ENCODE measurements at regions not wholly inside any gene's neighbourhood (a gene's known extent, or its start where the extent isn't known, plus 50 kb on each side); places are given as distances from the start of the nearest gene placed in this dataset.

- no peak for DNase-seq (ENCODE audit: low spot score)
- no peak overlapping the region for H3K27ac Mint-ChIP-seq (ENCODE audit: unreplicated experiment)
- H3K4me3 Mint-ChIP-seq (ENCODE audit: unreplicated experiment) = no peak overlapping the region
- no peaks in the 10 kb centered on the region for H3K36me3 Mint-ChIP-seq (ENCODE audit: low read depth, unreplicated experiment)
- no peaks in the 10 kb centered on the region for H3K4me1 Mint-ChIP-seq (ENCODE audit: unreplicated experiment)
- H3K9me3 Mint-ChIP-seq (ENCODE audit: unreplicated experiment) = no peaks in the 10 kb centered on the region
- peaks cover 2% of the 10 kb centered on the region for H3K27me3 Mint-ChIP-seq (ENCODE audit: unreplicated experiment)
- no peak for TF ChIP-seq CTCF (IDR thresholded peaks at IDR 0.05; ENCODE audit: unreplicated experiment)
Observed at GRCh38 chr11:32311346-32312065, 123.8 kb downstream of the WT1 start.

GRCh38 chr11:32312206-32312817, 123.0 kb downstream of the WT1 start:
- no peak for DNase-seq (ENCODE audit: low spot score)

DNA sequence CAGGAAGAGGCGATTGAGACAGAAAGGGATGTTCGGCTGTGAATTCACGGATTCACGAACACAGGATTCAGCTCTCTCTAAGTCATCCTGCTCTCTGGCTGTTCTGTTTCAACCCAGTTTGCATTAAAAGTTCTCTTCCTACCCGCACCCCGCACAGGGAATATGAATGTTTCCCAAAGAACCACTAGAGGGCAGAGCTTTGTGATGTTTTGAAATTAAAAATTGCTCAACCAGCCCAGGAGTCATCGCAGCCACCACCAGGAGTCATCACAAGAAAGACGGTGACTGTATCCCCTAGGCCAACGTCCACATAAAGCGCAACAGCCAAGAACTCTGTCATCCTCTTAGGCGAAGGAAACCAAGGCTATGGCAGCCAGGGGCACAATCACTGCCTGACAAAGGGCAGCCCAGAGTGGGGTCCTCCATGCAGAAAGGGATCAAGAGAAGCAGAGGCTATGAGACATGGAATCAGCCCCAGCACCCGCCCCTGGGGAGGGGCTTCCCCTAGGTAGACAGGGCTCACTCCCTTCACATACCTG, 122.4 kb downstream of the WT1 start:
- H3K36me3 Mint-ChIP-seq (ENCODE audit: low read depth, unreplicated experiment) = no peaks in the 10 kb centered on the region
- H3K4me1 Mint-ChIP-seq (ENCODE audit: unreplicated experiment) = no peaks in the 10 kb centered on the region
- peaks cover 2% of the 10 kb centered on the region for H3K27me3 Mint-ChIP-seq (ENCODE audit: unreplicated experiment)
- no peaks in the 10 kb centered on the region for H3K9me3 Mint-ChIP-seq (ENCODE audit: unreplicated experiment)
- H3K27ac Mint-ChIP-seq (ENCODE audit: unreplicated experiment) = no peak overlapping the region
- TF ChIP-seq CTCF (IDR thresholded peaks at IDR 0.05; ENCODE audit: unreplicated experiment) = peak; percentile 75
- DNase-seq (ENCODE audit: low spot score) = peak; percentile 27
- no peak overlapping the region for H3K4me3 Mint-ChIP-seq (ENCODE audit: unreplicated experiment)

More at GRCh38 chr11:32312206-32312817, 123.0 kb downstream of the WT1 start:
- H3K36me3 Mint-ChIP-seq (ENCODE audit: low read depth, unreplicated experiment) = no peaks in the 10 kb centered on the region
- H3K27me3 Mint-ChIP-seq (ENCODE audit: unreplicated experiment) = peaks cover 2% of the 10 kb centered on the region
- no peak overlapping the region for H3K4me3 Mint-ChIP-seq (ENCODE audit: unreplicated experiment)
- TF ChIP-seq CTCF (IDR thresholded peaks at IDR 0.05; ENCODE audit: unreplicated experiment) = no peak
- no peak overlapping the region for H3K27ac Mint-ChIP-seq (ENCODE audit: unreplicated experiment)
- H3K4me1 Mint-ChIP-seq (ENCODE audit: unreplicated experiment) = no peaks in the 10 kb centered on the region
- H3K9me3 Mint-ChIP-seq (ENCODE audit: unreplicated experiment) = no peaks in the 10 kb centered on the region

GRCh38 chr11:32313477-32313876, 121.9 kb downstream of the WT1 start:
- DNase-seq (ENCODE audit: low spot score) = no peak
- no peaks in the 10 kb centered on the region for H3K9me3 Mint-ChIP-seq (ENCODE audit: unreplicated experiment)
- TF ChIP-seq CTCF (IDR thresholded peaks at IDR 0.05; ENCODE audit: unreplicated experiment) = no peak
- H3K36me3 Mint-ChIP-seq (ENCODE audit: low read depth, unreplicated experiment) = no peaks in the 10 kb centered on the region
- no peak overlapping the region for H3K4me3 Mint-ChIP-seq (ENCODE audit: unreplicated experiment)
- no peaks in the 10 kb centered on the region for H3K4me1 Mint-ChIP-seq (ENCODE audit: unreplicated experiment)
- peaks cover 2% of the 10 kb centered on the region for H3K27me3 Mint-ChIP-seq (ENCODE audit: unreplicated experiment)
- no peak overlapping the region for H3K27ac Mint-ChIP-seq (ENCODE audit: unreplicated experiment)

- no peaks in the 10 kb centered on the region for H3K4me1 Mint-ChIP-seq (ENCODE audit: unreplicated experiment)
- no peak for TF ChIP-seq CTCF (IDR thresholded peaks at IDR 0.05; ENCODE audit: unreplicated experiment)
- H3K27ac Mint-ChIP-seq (ENCODE audit: unreplicated experiment) = no peak overlapping the region
- no peaks in the 10 kb centered on the region for H3K9me3 Mint-ChIP-seq (ENCODE audit: unreplicated experiment)
- H3K36me3 Mint-ChIP-seq (ENCODE audit: low read depth, unreplicated experiment) = no peaks in the 10 kb centered on the region
- H3K4me3 Mint-ChIP-seq (ENCODE audit: unreplicated experiment) = no peak overlapping the region
- peaks cover 4% of the 10 kb centered on the region for H3K27me3 Mint-ChIP-seq (ENCODE audit: unreplicated experiment)
- no peak for DNase-seq (ENCODE audit: low spot score)
Observed at GRCh38 chr11:32315121-32315520, 120.2 kb downstream of the WT1 start.

Data from endothelial cell (in vitro differentiated cells).